ENCODE measurements at regions not wholly inside any gene's neighbourhood (a gene's known extent, or its start where the extent isn't known, plus 50 kb on each side); places are given as distances from the start of the nearest gene placed in this dataset.

DNA sequence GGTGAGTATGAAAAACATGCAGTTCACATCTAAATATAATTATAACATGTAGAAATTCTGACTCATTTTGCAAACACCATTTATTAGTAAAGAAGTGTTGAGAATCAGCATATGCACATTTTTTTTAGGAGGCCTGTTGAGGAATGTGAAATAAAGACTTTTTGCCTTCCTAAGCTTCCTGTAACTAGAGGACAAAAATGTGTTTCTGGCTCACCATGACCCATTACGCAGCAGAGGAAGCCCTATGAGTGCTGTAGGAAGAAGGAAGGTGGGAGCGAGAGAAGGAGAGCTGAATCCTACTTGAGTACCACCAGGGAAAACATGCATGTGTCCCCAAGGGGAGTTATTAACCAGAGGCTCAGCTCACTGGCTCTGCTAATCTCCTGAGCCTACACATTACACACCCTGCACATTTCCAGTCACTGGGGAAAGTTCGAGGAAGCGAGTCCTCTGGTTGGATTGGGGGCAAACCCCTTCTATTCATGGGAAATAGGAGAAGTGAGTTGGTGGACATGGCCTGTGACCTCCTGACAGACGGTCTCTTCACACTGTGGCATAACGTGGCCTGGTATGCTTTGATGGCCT is 540.5 kb upstream of the JAG1 start:
- TF ChIP-seq, protein P1, sequence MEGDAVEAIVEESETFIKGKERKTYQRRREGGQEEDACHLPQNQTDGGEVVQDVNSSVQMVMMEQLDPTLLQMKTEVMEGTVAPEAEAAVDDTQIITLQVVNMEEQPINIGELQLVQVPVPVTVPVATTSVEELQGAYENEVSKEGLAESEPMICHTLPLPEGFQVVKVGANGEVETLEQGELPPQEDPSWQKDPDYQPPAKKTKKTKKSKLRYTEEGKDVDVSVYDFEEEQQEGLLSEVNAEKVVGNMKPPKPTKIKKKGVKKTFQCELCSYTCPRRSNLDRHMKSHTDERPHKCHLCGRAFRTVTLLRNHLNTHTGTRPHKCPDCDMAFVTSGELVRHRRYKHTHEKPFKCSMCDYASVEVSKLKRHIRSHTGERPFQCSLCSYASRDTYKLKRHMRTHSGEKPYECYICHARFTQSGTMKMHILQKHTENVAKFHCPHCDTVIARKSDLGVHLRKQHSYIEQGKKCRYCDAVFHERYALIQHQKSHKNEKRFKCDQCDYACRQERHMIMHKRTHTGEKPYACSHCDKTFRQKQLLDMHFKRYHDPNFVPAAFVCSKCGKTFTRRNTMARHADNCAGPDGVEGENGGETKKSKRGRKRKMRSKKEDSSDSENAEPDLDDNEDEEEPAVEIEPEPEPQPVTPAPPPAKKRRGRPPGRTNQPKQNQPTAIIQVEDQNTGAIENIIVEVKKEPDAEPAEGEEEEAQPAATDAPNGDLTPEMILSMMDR (IDR thresholded peaks at IDR 0.05): no peak
- no peak for TF ChIP-seq EZH2phosphoT487 (IDR thresholded peaks at IDR 0.05)
